ENCODE measurements at regions not wholly inside any gene's neighbourhood (a gene's known extent, or its start where the extent isn't known, plus 50 kb on each side); places are given as distances from the start of the nearest gene placed in this dataset.
"Not testable (repeated sequence)": the region's sequence is repeated elsewhere in the genome, so short reads cannot be mapped to it uniquely, and the experiment has no call there.

- DNase-seq (ENCODE audit: low spot score), result no peak
- Histone ChIP-seq H3K27me3 (no peaks in the 10 kb centered on the region), H3K9me3 (no peaks in the 10 kb centered on the region), H3K4me1 (no peaks in the 10 kb centered on the region), H3K27ac (no peak overlapping the region), H3K4me3 (no peak overlapping the region), H3K36me3 (no peaks in the 10 kb centered on the region)
- no peak for TF ChIP-seq CTCF (IDR thresholded peaks at IDR 0.05)
Observed at GRCh38 chr15:26125664-26126063, 262.5 kb upstream of the ATP10A start.

DNA sequence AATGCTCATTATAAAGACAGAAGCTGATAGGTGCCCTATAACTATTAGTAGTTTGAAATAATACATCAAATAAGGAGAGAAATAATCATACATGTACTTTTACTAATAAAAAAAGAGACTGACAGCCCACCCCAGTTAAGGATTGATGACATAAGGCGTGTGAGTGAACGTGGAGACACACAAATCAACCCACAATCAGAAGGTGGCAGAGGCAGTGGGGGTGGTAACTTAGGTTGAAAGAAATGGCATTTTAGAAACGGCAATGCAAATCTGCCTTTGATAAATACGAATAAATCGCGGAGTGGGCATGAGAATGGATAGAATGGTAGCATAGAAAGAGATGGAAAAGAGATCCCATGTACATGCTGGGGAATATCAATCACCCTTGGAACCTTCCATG lies 256.2 kb upstream of the ATP10A start:
- no peaks in the 10 kb centered on the region for H3K36me3 ChIP-seq
- H3K27ac ChIP-seq, result no peak overlapping the region
- no peaks in the 10 kb centered on the region for H3K9me3 ChIP-seq
- H3K4me1 ChIP-seq, result no peaks in the 10 kb centered on the region
- no peak overlapping the region for H3K4me3 ChIP-seq
- no peaks in the 10 kb centered on the region for H3K27me3 ChIP-seq
- TF ChIP-seq CTCF (IDR thresholded peaks at IDR 0.05), result no peak
- no peak for DNase-seq (ENCODE audit: low spot score)

- no peaks in the 10 kb centered on the region for H3K9me3 ChIP-seq
- DNase-seq (ENCODE audit: low spot score), result no peak
- no peak for TF ChIP-seq CTCF (IDR thresholded peaks at IDR 0.05)
- H3K36me3 ChIP-seq, result no peaks in the 10 kb centered on the region
- H3K27me3 ChIP-seq, result no peaks in the 10 kb centered on the region
- no peaks in the 10 kb centered on the region for H3K4me1 ChIP-seq
- no peak overlapping the region for H3K27ac ChIP-seq
- H3K4me3 ChIP-seq, result no peak overlapping the region
Observed at GRCh38 chr15:26115229-26115943, 252.3 kb upstream of the ATP10A start.

DNA sequence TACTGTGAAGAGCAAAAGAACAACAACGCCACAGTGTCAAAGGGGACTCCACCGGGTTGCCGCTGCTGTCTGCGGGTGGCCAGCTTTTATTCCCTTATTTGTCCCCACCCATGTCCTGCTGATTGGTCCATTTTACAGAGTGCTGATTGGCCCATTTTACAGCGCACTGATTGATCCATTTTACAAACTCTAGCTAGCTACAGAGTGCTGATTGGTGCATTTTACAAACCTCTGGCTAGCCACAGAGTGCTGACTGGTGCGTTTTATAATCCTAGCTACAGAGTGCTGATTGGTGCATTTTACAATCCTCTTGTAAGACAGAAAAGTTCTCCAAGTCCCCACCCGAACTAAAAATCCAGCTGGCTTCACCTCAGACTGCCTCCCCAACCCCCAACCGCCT lies 251.0 kb upstream of the ATP10A start:
- H3K4me3 ChIP-seq; H3K27me3 ChIP-seq; H3K27ac ChIP-seq; H3K4me1 ChIP-seq; H3K36me3 ChIP-seq; H3K9me3 ChIP-seq; DNase-seq (ENCODE audit: low spot score): not testable (repeated sequence)

DNA sequence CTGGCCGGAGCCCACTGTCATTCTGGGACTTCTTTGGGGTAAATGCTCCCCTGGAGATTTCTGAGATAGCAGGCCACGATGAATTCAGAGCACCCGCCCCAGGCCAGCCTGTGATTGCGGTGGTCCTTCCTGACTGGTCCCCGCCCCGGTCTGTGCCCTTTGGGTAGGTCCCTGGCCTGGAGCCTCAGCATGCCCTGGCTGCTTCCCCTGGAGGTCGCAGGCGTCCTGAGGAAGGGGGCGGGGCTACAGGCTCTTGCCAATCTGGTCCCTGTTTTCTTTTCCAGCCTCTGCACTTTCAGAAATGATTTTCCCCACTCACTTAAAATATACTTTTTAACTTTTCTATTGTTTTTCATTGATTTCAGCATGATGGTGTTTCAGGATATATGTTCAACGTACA lies 250.2 kb upstream of the ATP10A start:
- no peak for TF ChIP-seq CTCF (IDR thresholded peaks at IDR 0.05)
- no peak for DNase-seq (ENCODE audit: low spot score)
- no peak overlapping the region for H3K27ac ChIP-seq
- no peaks in the 10 kb centered on the region for H3K36me3 ChIP-seq
- no peaks in the 10 kb centered on the region for H3K27me3 ChIP-seq
- H3K4me1 ChIP-seq, result no peaks in the 10 kb centered on the region
- no peak overlapping the region for H3K4me3 ChIP-seq
- H3K9me3 ChIP-seq, result no peaks in the 10 kb centered on the region

- no peak for DNase-seq (ENCODE audit: low spot score)
- TF ChIP-seq CTCF (IDR thresholded peaks at IDR 0.05), result no peak
- Histone ChIP-seq H3K4me3 (no peak overlapping the region), H3K27me3 (no peaks in the 10 kb centered on the region), H3K27ac (no peak overlapping the region), H3K9me3 (peaks cover 0 to 4% of the 10 kb centered on the region in 2 donors), H3K4me1 (no peaks in the 10 kb centered on the region), H3K36me3 (no peaks in the 10 kb centered on the region)
Observed at GRCh38 chr15:26109203-26109602, 246.1 kb upstream of the ATP10A start.
